DND-41 (cell line): ENCODE measurements at regions not wholly inside any gene's neighbourhood (a gene's known extent, or its start where the extent isn't known, plus 50 kb on each side); places are given as distances from the start of the nearest gene placed in this dataset.
A peak's percentile ranks its signal among the peaks of the same experiment; 100 is the strongest.

Source experiments
- ATAC-seq: fragments of 200-7000 bp; cut with Tn5 transposase; 3 replicates; pipeline ENCODE4 v1.9.1; 2021; ENCODE audit warnings: low read depth; ENCODE audit not compliant: insufficient read depth
- DNase-seq: peaks from one replicate; pipeline ENCODE4 v3.0.0-alpha.2; 2020
- H2AFZ ChIP-seq: 2 replicates; pipeline ENCODE4 v1.6.0; 2012; ENCODE audit warnings: low read depth, low read length
- H3K27ac ChIP-seq: 2 replicates; pipeline ENCODE4 v1.5.1; 2012; ENCODE audit warnings: low read length, inconsistent platforms
- H3K27me3 ChIP-seq: fragments of 200-600 bp; sonication (generic); 2 replicates; pipeline ENCODE4 v1.6.0; 2012; ENCODE audit warnings: low read length, mild to moderate bottlenecking, inconsistent platforms; ENCODE audit not compliant: insufficient read depth, poor library complexity
- H3K36me3 ChIP-seq: 2 replicates; pipeline ENCODE4 v1.5.1; 2012; ENCODE audit warnings: low read length, inconsistent platforms; ENCODE audit not compliant: insufficient read depth
- H3K4me1 ChIP-seq: 2 replicates; pipeline ENCODE4 v1.5.1; 2012; ENCODE audit warnings: mild to moderate bottlenecking, low read length; ENCODE audit not compliant: insufficient read depth
- H3K4me2 ChIP-seq: 2 replicates; pipeline ENCODE4 v1.6.0; 2012; ENCODE audit warnings: mild to moderate bottlenecking, moderate library complexity, low read length, inconsistent platforms; ENCODE audit not compliant: insufficient read depth
- H3K4me3 ChIP-seq, 2 experiments: fragments of 200-600 bp in 1 of 2; shearing (Covaris generic) in 1 of 2; 2 replicates each; pipeline ENCODE4 v1.5.1; 2012 to 2016; ENCODE audit warnings: inconsistent platforms in 2 of 2, low read length in 2 of 2, mild to moderate bottlenecking in 2 of 2, low read depth in 1 of 2, moderate library complexity in 1 of 2
- H3K79me2 ChIP-seq: 2 replicates; pipeline ENCODE4 v1.6.0; 2012; ENCODE audit warnings: low read length, inconsistent platforms; ENCODE audit not compliant: insufficient read depth
- H3K9ac ChIP-seq: 2 replicates; pipeline ENCODE4 v1.6.0; 2012; ENCODE audit warnings: low read depth, mild to moderate bottlenecking, inconsistent platforms, low read length, moderate library complexity
- H3K9me3 ChIP-seq: 2 replicates; pipeline ENCODE4 v1.5.1; 2012; ENCODE audit warnings: low read length, moderate library complexity, mild to moderate bottlenecking, inconsistent platforms; ENCODE audit not compliant: insufficient read depth, severe bottlenecking
- H4K20me1 ChIP-seq: 2 replicates; pipeline ENCODE4 v1.6.0; 2012; ENCODE audit warnings: low read length; ENCODE audit not compliant: insufficient read depth
- EZH2 ChIP-seq: IDR thresholded peaks from 3 replicates; pipeline ENCODE4 v1.6.1; 2012; ENCODE audit warnings: borderline replicate concordance, low read depth, mild to moderate bottlenecking, moderate library complexity, low read length, inconsistent platforms; ENCODE audit not compliant: severe bottlenecking
- TF ChIP-seq, protein P1 (sequence below): IDR thresholded peaks from 2 replicates; pipeline ENCODE4 v1.5.1; 2012; ENCODE audit warnings: borderline replicate concordance, low read length, moderate library complexity, mild to moderate bottlenecking; ENCODE audit not compliant: poor library complexity, severe bottlenecking; ENCODE audit errors: extremely low read depth

DNA sequence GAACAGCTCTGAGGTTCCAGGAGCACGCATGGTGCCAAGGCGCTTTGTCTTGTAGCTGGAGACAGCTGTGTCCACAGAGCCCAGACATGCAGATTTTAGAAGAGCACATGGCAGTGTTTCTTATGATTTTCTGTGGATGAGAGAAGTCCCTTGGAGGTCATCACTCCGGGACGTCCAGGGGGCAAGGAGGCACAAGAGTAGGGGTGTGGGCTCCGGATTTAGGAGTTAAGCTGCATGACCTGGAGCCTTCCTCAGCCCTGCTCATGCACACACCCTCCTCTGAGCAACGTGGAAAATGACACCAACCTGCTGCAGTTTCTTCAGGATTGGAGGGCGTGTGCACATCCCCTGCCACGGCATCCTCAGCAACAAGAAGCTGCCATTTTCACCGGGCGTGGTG is 1286.7 kb downstream of the TBC1D22A start:
- peaks cover 64% of the 10 kb centered on the region for H3K4me1 ChIP-seq
- ATAC-seq, result no peak
- H2AFZ ChIP-seq, result no peak overlapping the region
- no peak overlapping the region for H3K4me3 ChIP-seq
- no peak for TF ChIP-seq EZH2
- TF ChIP-seq, protein P1, sequence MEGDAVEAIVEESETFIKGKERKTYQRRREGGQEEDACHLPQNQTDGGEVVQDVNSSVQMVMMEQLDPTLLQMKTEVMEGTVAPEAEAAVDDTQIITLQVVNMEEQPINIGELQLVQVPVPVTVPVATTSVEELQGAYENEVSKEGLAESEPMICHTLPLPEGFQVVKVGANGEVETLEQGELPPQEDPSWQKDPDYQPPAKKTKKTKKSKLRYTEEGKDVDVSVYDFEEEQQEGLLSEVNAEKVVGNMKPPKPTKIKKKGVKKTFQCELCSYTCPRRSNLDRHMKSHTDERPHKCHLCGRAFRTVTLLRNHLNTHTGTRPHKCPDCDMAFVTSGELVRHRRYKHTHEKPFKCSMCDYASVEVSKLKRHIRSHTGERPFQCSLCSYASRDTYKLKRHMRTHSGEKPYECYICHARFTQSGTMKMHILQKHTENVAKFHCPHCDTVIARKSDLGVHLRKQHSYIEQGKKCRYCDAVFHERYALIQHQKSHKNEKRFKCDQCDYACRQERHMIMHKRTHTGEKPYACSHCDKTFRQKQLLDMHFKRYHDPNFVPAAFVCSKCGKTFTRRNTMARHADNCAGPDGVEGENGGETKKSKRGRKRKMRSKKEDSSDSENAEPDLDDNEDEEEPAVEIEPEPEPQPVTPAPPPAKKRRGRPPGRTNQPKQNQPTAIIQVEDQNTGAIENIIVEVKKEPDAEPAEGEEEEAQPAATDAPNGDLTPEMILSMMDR, result no peak
- no peaks in the 10 kb centered on the region for H3K9me3 ChIP-seq
- no peaks in the 10 kb centered on the region for H4K20me1 ChIP-seq
- H3K4me2 ChIP-seq, result no peak overlapping the region
- no peaks in the 10 kb centered on the region for H3K27me3 ChIP-seq
- H3K27ac ChIP-seq, result peak overlapping the region; percentile 68; the same call in 1 of the 2 replicates
- no peak overlapping the region for H3K9ac ChIP-seq
- H3K79me2 ChIP-seq, result no peaks in the 10 kb centered on the region
- DNase-seq, result peak; percentile 22
- H3K36me3 ChIP-seq, result no peaks in the 10 kb centered on the region

DNA sequence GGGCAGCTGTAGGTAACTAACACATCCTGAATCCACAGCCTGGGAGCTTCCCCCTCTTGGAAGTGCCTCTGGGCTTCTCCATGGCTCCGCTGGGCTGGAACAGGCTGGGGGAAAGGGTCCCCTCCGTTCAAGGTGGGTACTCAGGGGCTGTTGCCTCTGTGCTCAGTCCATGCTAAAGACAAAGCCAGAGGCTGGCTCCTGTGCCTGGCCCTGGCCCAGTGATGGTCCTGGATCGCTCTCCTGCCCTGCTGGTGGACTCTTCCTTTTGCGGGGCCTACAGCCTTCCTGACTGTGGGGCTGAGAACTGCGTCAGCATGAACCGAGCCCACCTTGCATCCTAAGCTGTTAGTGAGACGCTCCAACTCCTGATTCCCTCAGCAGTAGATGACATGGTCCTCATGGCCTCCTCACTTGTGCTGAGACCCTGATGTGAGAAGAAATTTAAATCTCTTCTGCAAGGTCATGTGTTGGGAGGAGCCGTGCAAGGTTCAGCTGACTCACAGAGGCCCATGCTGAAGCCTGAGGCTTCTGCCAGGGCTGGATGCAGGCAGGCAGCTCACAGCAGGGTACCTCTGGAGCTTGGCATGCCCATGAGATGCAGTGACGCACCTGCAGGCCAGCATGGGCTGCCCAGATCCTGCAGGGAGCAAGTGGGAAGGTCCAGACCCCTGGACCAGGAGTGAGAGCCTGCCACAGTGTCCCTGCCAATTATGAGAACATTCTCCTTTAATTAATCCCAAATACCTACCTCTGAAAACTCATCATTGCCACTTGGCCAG is 1285.5 kb downstream of the TBC1D22A start:
- DNase-seq, result no peak
- Histone ChIP-seq H2AFZ (no peak overlapping the region), H3K27ac (peak overlapping the region; percentile 68), H3K4me1 (peaks cover 73% of the 10 kb centered on the region), H4K20me1 (no peaks in the 10 kb centered on the region), H3K27me3 (no peaks in the 10 kb centered on the region), H3K4me2 (no peak overlapping the region), H3K9ac (peak overlapping the region; percentile 12; the same call in 1 of the 2 replicates), H3K4me3 (no peak overlapping the region), H3K9me3 (no peaks in the 10 kb centered on the region), H3K79me2 (no peaks in the 10 kb centered on the region), H3K36me3 (no peaks in the 10 kb centered on the region)
- no peak for ATAC-seq
- no peak for TF ChIP-seq EZH2
- TF ChIP-seq, protein P1, result no peak

DNA sequence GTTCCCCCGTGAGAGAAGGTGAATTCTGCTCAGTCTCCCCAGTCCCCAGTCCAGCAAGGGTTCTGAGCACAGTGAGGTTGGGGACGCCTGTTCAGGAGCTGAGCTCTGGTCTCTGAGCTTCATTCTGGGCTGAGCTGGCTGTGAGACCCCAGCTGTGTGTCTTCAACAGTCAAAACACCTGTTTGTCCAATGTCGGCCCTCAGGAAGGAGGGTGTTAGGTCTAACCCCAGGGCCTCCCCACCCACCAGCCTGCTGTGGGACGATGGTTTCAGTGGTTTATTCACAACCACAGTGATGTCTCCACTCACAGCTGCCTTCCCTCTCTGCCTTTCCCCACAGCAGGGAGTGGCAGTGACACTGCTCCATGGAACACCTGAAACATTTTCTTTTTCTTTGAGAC is 1282.9 kb downstream of the TBC1D22A start:
- Histone ChIP-seq H3K4me3 (peak overlapping the region in 1 of 2 experiments; percentile 6; a peak in 1 of 4 replicates), H3K4me2 (peak overlapping the region; percentile 40), H4K20me1 (no peaks in the 10 kb centered on the region), H3K9me3 (no peaks in the 10 kb centered on the region), H3K4me1 (peaks cover 78% of the 10 kb centered on the region), H3K79me2 (no peaks in the 10 kb centered on the region), H3K36me3 (no peaks in the 10 kb centered on the region), H3K9ac (peak overlapping the region; percentile 43), H2AFZ (no peak overlapping the region), H3K27me3 (no peaks in the 10 kb centered on the region), H3K27ac (peak overlapping the region; percentile 82)
- peak; percentile 94 for DNase-seq
- TF ChIP-seq, protein P1, result no peak
- no peak for TF ChIP-seq EZH2
- ATAC-seq, result peak; percentile 88
